Activated naive CD8-positive, alpha-beta T cell (primary cell): ENCODE measurements at regions not wholly inside any gene's neighbourhood (a gene's known extent, or its start where the extent isn't known, plus 50 kb on each side); places are given as distances from the start of the nearest gene placed in this dataset.

ENCODE experiments used
- H3K27ac Mint-ChIP-seq: one replicate; pipeline ENCODE4 v1.8.0; 2021; ENCODE audit warnings: mixed read lengths
- H3K27me3 Mint-ChIP-seq: one replicate; pipeline ENCODE4 v1.8.0; 2021; ENCODE audit warnings: mixed read lengths
- H3K36me3 Mint-ChIP-seq: one replicate; pipeline ENCODE4 v1.8.0; 2021; ENCODE audit warnings: mixed read lengths
- H3K4me1 Mint-ChIP-seq: one replicate; pipeline ENCODE4 v1.8.0; 2021; ENCODE audit warnings: low read depth, mixed read lengths
- H3K4me3 Mint-ChIP-seq: one replicate; pipeline ENCODE4 v1.8.0; 2021; ENCODE audit warnings: mild to moderate bottlenecking, mixed read lengths
- H3K9me3 Mint-ChIP-seq: one replicate; pipeline ENCODE4 v1.8.0; 2021; ENCODE audit warnings: low read depth, mixed read lengths

- H3K36me3 Mint-ChIP-seq: no peaks in the 10 kb centered on the region
- no peaks in the 10 kb centered on the region for H3K4me1 Mint-ChIP-seq
- no peak overlapping the region for H3K27ac Mint-ChIP-seq
- no peak overlapping the region for H3K4me3 Mint-ChIP-seq
- no peaks in the 10 kb centered on the region for H3K27me3 Mint-ChIP-seq
- peaks cover 12% of the 10 kb centered on the region for H3K9me3 Mint-ChIP-seq
These were observed 1199.9 kb upstream of the SPRY2 start for GRCh38 chr13:81540777-81541176.

DNA sequence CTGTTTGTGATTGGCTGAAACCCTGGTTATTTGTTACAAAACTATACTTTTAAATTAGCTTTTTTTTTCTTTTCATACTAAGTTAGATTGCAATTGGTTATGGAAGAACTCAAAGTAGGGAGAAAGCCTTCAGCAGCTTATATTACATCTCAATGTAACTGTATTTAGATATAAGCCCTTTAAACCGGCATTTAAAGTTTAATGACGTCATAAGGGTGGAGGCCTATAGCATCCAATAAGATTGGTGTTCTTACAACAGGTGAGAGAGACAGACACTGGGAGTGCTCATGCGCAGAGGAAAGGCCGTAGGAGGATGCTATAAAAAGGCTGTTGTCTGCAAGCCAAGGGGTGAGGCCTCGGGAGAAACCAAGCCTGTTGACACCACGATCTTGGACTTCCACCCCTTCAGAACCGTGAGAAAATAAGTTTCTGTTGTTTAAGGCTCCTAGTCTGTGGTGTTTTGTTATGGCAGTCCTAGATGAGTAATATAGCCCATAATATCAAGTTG lies 1198.8 kb upstream of the SPRY2 start:
- no peaks in the 10 kb centered on the region for H3K27me3 Mint-ChIP-seq
- no peak overlapping the region for H3K4me3 Mint-ChIP-seq
- peaks cover 12% of the 10 kb centered on the region for H3K9me3 Mint-ChIP-seq
- no peaks in the 10 kb centered on the region for H3K4me1 Mint-ChIP-seq
- no peaks in the 10 kb centered on the region for H3K36me3 Mint-ChIP-seq
- H3K27ac Mint-ChIP-seq: no peak overlapping the region

DNA sequence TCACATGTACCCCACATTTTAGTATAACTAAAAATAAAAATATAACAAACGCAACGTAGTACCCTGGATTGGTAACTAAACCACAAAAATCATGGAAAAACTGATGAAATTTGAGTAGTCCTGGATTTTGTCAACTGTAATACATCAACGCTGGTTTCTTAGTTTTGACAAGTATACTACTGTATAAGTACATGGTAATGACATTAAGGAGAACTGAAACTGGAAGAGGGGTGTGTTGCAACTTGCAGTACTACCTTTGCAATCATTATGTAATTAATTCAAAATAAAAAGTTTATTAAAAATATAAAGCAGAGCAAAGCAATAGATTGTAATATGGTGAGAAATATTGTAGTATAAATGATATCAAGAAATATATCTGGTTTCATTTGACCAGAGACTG lies 1158.0 kb upstream of the SPRY2 start:
- Mint-ChIP-seq H3K36me3 (no peaks in the 10 kb centered on the region), H3K27me3 (no peaks in the 10 kb centered on the region), H3K9me3 (peaks cover 32% of the 10 kb centered on the region), H3K27ac (no peak overlapping the region), H3K4me3 (no peak overlapping the region), H3K4me1 (no peaks in the 10 kb centered on the region)

- H3K4me1 Mint-ChIP-seq: no peaks in the 10 kb centered on the region
- no peaks in the 10 kb centered on the region for H3K27me3 Mint-ChIP-seq
- H3K36me3 Mint-ChIP-seq: no peaks in the 10 kb centered on the region
- peaks cover 18% of the 10 kb centered on the region for H3K9me3 Mint-ChIP-seq
- H3K4me3 Mint-ChIP-seq: no peak overlapping the region
- no peak overlapping the region for H3K27ac Mint-ChIP-seq
These were observed 1152.2 kb upstream of the SPRY2 start for GRCh38 chr13:81493144-81493543.

GRCh38 chr13:81492449-81492848 lies 1151.5 kb upstream of the SPRY2 start:
- no peak overlapping the region for H3K27ac Mint-ChIP-seq
- no peaks in the 10 kb centered on the region for H3K27me3 Mint-ChIP-seq
- H3K36me3 Mint-ChIP-seq: no peaks in the 10 kb centered on the region
- no peaks in the 10 kb centered on the region for H3K4me1 Mint-ChIP-seq
- H3K4me3 Mint-ChIP-seq: no peak overlapping the region
- peaks cover 18% of the 10 kb centered on the region for H3K9me3 Mint-ChIP-seq

GRCh38 chr13:81488021-81488420 lies 1147.1 kb upstream of the SPRY2 start:
- H3K4me1 Mint-ChIP-seq: no peaks in the 10 kb centered on the region
- H3K36me3 Mint-ChIP-seq: no peaks in the 10 kb centered on the region
- H3K9me3 Mint-ChIP-seq: peaks cover 2% of the 10 kb centered on the region
- H3K27ac Mint-ChIP-seq: no peak overlapping the region
- H3K4me3 Mint-ChIP-seq: no peak overlapping the region
- no peaks in the 10 kb centered on the region for H3K27me3 Mint-ChIP-seq

GRCh38 chr13:81487151-81487550 lies 1146.2 kb upstream of the SPRY2 start:
- Mint-ChIP-seq H3K36me3 (no peaks in the 10 kb centered on the region), H3K4me1 (no peaks in the 10 kb centered on the region), H3K27ac (no peak overlapping the region), H3K9me3 (peaks cover 4% of the 10 kb centered on the region), H3K4me3 (no peak overlapping the region), H3K27me3 (no peaks in the 10 kb centered on the region)

DNA sequence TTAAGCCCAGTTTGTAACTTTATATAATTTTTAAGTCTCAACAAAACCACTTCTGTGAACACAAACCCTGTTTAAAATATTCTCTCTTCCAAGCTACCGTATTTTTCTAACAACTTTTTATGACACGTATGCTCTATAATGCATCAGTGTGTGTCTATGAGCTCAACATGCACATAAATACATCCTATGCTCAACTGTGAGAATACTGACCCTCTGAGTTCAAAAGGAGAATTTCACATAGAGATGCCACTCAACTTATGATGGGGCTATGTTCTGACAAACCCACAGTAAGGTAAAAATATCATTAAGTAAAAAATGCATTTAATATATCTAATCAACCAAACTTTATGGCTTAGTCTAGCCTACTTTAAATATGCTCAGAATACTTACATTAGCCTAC lies 1139.7 kb upstream of the SPRY2 start:
- no peak overlapping the region for H3K4me3 Mint-ChIP-seq
- no peaks in the 10 kb centered on the region for H3K36me3 Mint-ChIP-seq

DNA sequence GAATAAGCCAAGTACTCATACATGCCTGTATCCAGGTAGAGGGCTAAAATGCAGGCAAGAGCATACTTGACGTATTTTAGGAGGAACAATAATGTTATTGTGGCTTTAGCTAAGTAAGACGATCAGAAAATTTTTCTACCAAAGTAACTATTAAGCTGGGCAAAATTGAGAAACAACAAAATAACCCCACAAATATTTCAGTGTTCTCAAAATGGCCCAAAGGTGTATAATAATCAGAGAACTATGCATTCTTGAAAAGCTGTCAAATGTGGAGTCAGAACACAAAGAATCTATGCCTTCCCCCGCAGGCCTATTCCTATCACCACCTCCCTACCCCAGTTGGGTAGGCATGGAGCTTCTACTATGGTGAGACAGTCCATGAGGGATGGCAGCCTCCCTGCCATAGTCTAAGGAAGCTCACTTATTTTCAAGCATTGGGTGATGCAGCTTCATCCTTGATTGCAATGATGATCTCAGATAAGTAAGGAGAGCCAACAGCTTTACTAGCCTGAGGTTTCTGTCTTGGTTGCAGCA lies 1132.5 kb upstream of the SPRY2 start:
- Mint-ChIP-seq H3K4me1 (no peaks in the 10 kb centered on the region), H3K36me3 (no peaks in the 10 kb centered on the region), H3K9me3 (peaks cover 6% of the 10 kb centered on the region), H3K4me3 (no peak overlapping the region), H3K27ac (no peak overlapping the region), H3K27me3 (no peaks in the 10 kb centered on the region)

More for the DNA sequence above, 1139.7 kb upstream of the SPRY2 start:
- no peaks in the 10 kb centered on the region for H3K27me3 Mint-ChIP-seq
- no peaks in the 10 kb centered on the region for H3K4me1 Mint-ChIP-seq
- H3K9me3 Mint-ChIP-seq: peaks cover 12% of the 10 kb centered on the region
- H3K27ac Mint-ChIP-seq: no peak overlapping the region

DNA sequence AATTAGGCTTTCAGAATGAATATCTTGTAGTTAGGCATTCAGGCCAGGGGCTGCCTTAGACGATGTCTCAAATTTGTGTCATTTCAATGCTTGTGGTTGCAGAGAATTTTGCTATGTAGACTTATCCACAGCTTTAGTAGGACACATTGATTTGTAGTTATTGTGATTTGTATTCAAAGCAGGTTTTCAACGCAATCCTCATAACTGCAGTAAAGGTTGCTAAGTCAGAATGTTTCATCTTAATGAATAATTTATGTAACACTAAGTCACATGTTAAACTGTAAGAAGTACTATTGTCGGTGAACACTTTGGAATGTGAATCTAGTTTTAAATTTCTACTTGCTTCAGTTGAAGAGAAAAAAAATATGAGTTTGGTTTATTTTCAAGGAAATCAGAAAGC lies 1117.2 kb upstream of the SPRY2 start:
- no peak overlapping the region for H3K27ac Mint-ChIP-seq
- no peak overlapping the region for H3K4me3 Mint-ChIP-seq
- no peaks in the 10 kb centered on the region for H3K4me1 Mint-ChIP-seq
- H3K27me3 Mint-ChIP-seq: no peaks in the 10 kb centered on the region
- no peaks in the 10 kb centered on the region for H3K36me3 Mint-ChIP-seq
- H3K9me3 Mint-ChIP-seq: peaks cover 19% of the 10 kb centered on the region

DNA sequence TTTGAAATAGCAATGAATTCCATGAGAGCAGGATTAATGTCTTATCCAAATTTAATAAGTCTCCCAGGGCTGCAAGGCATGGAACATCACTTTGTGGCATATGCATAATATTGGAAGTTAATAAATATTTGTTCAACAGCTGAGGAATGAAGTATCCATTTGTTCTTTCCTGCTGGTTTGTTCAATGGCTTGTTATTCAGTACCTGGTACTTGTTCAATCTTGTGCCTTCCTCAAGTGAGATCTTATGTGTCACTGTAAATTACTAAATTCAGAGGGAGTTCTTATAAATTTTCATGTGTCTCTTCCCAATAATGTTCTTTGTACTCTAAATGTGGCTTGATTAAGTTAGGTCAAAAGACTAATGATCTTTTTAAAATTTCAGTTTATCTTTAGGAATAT lies 1105.5 kb upstream of the SPRY2 start:
- no peaks in the 10 kb centered on the region for H3K27me3 Mint-ChIP-seq
- H3K4me3 Mint-ChIP-seq: no peak overlapping the region
- H3K36me3 Mint-ChIP-seq: no peaks in the 10 kb centered on the region
- H3K4me1 Mint-ChIP-seq: no peaks in the 10 kb centered on the region
- H3K9me3 Mint-ChIP-seq: peaks cover 9% of the 10 kb centered on the region
- H3K27ac Mint-ChIP-seq: no peak overlapping the region

- H3K9me3 Mint-ChIP-seq: peaks cover 16% of the 10 kb centered on the region
- H3K36me3 Mint-ChIP-seq: no peaks in the 10 kb centered on the region
- no peaks in the 10 kb centered on the region for H3K27me3 Mint-ChIP-seq
- no peak overlapping the region for H3K4me3 Mint-ChIP-seq
- H3K4me1 Mint-ChIP-seq: no peaks in the 10 kb centered on the region
- H3K27ac Mint-ChIP-seq: no peak overlapping the region
These were observed 1102.0 kb upstream of the SPRY2 start for GRCh38 chr13:81442904-81443303.

GRCh38 chr13:81425286-81425685 lies 1084.4 kb upstream of the SPRY2 start:
- H3K36me3 Mint-ChIP-seq: no peaks in the 10 kb centered on the region
- no peak overlapping the region for H3K4me3 Mint-ChIP-seq
- H3K4me1 Mint-ChIP-seq: no peaks in the 10 kb centered on the region
- H3K9me3 Mint-ChIP-seq: peaks cover 8% of the 10 kb centered on the region
- H3K27ac Mint-ChIP-seq: no peak overlapping the region
- H3K27me3 Mint-ChIP-seq: no peaks in the 10 kb centered on the region

GRCh38 chr13:81409284-81409683 lies 1068.4 kb upstream of the SPRY2 start:
- Mint-ChIP-seq H3K27me3 (no peaks in the 10 kb centered on the region), H3K36me3 (no peaks in the 10 kb centered on the region), H3K27ac (no peak overlapping the region), H3K4me3 (no peak overlapping the region), H3K9me3 (peaks cover under 1% of the 10 kb centered on the region), H3K4me1 (no peaks in the 10 kb centered on the region)

DNA sequence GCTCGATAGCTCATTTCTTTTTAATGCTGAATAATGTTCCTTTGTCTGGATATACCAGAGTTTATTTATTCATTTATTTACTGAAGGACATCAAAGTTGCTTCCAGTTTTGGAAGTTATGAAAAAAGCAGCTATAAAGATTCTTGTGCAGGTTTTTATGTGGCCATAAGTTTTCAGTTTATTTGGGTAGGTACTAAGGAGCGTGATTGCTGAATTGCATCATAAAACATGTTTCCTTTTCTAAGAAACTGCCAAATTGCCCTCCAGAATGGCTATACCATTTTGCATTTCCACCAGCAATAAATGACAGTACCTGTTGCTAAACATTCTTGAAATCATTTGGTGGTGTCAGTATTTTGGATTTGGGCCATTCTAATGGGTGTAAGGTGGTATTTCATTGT lies 1067.7 kb upstream of the SPRY2 start:
- no peaks in the 10 kb centered on the region for H3K27me3 Mint-ChIP-seq
- H3K36me3 Mint-ChIP-seq: no peaks in the 10 kb centered on the region
- no peak overlapping the region for H3K4me3 Mint-ChIP-seq
- no peak overlapping the region for H3K27ac Mint-ChIP-seq
- peaks cover 4% of the 10 kb centered on the region for H3K9me3 Mint-ChIP-seq
- H3K4me1 Mint-ChIP-seq: no peaks in the 10 kb centered on the region

DNA sequence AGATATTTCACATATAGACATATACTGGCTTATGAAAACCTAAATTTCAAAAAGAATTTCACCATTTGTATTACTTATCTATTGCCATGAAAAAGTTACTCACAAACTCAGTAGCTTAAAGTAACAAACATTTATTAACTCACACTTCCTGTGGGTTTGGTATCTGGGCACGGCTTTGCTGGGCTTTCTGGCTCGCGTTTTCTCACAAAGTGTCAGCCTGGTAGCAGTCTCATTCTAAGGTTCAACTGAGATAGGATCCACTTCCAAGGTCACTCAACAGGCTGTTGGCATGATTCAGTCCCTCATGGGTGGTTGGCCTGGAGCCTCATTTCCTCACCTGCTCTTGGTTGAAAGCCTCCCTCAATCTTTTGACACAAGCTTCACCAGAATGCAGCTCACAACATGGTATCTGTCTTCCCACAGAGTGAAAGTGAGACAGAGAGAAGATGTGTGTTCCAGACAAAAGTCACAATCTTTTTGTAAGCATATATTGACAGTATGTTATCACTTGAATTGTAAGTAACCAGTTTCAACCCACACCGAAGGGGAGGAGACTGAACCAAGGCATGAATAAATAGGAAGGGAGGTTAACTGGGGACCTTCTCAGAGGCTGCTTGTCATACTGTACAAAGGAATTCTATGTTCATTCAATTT lies 1065.8 kb upstream of the SPRY2 start:
- Mint-ChIP-seq H3K9me3 (peaks cover 13% of the 10 kb centered on the region), H3K27ac (no peak overlapping the region), H3K36me3 (no peaks in the 10 kb centered on the region), H3K27me3 (no peaks in the 10 kb centered on the region), H3K4me3 (no peak overlapping the region), H3K4me1 (no peaks in the 10 kb centered on the region)
